ENCODE measurements at regions not wholly inside any gene's neighbourhood (a gene's known extent, or its start where the extent isn't known, plus 50 kb on each side); places are given as distances from the start of the nearest gene placed in this dataset.

DNA sequence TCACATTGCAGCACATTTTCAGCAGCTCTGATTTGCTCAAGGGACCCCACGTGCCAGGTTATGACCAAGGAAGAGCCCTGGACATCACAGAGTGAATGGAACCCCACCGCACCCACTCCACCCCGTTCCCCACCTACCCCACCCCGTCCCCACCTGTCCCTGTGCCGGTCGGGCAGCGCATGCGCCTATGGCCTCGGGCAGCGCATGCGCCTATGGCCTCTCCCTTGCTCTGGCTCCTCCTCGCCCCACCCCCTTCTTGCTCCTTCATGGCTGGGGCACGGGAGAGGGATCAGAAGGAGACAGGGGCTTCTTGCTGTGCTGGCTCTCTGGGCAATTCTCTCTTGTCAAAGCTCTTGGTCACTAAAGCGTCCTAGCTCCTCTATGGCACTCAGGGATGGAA is 371.8 kb upstream of the HS6ST1 start:
- Histone ChIP-seq H3K4me3 (replicated peaks in 1 of 4; ENCODE audit: control extremely low read depth in 1 of 4, insufficient read depth in 1 of 4, low read depth in 3 of 4, low read length in 4 of 4) (no peak overlapping the region), H3K36me3 (ENCODE audit: control insufficient read depth, insufficient read depth, low read length) (no peaks in the 10 kb centered on the region), H3K27me3 (ENCODE audit: control insufficient read depth, insufficient read depth, low read length) (no peaks in the 10 kb centered on the region), H2AFZ (ENCODE audit: low read length) (no peak overlapping the region), H3K27ac (ENCODE audit: insufficient read depth, low read length) (no peak overlapping the region), H3K9ac (ENCODE audit: insufficient read depth, low read length) (no peak overlapping the region), H3K79me2 (ENCODE audit: control insufficient read depth, insufficient read depth, low read length) (no peaks in the 10 kb centered on the region), H3K4me2 (ENCODE audit: extremely low read depth, insufficient read depth, low read length) (no peak overlapping the region), H3K4me1 (ENCODE audit: control insufficient read depth, extremely low read depth, insufficient read depth, low read length) (no peaks in the 10 kb centered on the region), H4K20me1 (ENCODE audit: control insufficient read depth, extremely low read depth, insufficient read depth, low read length) (no peaks in the 10 kb centered on the region), H3K9me3 (ENCODE audit: control insufficient read depth, insufficient read depth, low read depth, low read length) (no peaks in the 10 kb centered on the region)
- no peak for DNase-seq (ENCODE audit: low read depth in 2 of 2)
- TF ChIP-seq EZH2 (IDR thresholded peaks at IDR 0.05; ENCODE audit: low read length, missing control alignments) = no peak
- TF ChIP-seq, protein P1, sequence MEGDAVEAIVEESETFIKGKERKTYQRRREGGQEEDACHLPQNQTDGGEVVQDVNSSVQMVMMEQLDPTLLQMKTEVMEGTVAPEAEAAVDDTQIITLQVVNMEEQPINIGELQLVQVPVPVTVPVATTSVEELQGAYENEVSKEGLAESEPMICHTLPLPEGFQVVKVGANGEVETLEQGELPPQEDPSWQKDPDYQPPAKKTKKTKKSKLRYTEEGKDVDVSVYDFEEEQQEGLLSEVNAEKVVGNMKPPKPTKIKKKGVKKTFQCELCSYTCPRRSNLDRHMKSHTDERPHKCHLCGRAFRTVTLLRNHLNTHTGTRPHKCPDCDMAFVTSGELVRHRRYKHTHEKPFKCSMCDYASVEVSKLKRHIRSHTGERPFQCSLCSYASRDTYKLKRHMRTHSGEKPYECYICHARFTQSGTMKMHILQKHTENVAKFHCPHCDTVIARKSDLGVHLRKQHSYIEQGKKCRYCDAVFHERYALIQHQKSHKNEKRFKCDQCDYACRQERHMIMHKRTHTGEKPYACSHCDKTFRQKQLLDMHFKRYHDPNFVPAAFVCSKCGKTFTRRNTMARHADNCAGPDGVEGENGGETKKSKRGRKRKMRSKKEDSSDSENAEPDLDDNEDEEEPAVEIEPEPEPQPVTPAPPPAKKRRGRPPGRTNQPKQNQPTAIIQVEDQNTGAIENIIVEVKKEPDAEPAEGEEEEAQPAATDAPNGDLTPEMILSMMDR (conservative IDR thresholded peaks at IDR 0.05 in 1 of 2, IDR thresholded peaks at IDR 0.05 in 1 of 2; ENCODE audit: low read depth in 1 of 2, low read length in 2 of 2) = no peak

DNA sequence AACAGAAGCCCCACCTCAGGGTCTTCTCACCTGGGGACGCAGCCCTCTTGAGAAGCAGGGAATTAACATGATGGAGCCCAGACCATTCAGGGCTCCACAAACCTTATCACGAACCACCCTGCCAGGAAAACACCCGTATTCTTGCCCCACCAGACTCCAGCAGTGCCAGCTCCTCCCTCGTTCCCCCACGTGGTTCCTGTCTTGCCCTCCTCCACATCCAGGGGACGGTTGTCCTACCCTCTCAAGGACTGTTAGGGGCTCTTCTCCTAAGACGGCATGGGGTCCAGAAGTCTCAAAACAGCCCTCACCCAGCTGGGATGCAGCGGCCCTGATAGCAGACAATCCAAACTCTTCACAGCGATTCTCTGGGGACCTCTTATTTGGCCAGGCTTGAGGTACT is 372.2 kb upstream of the HS6ST1 start:
- Histone ChIP-seq H3K27ac (ENCODE audit: insufficient read depth, low read length) (no peak overlapping the region), H3K36me3 (ENCODE audit: control insufficient read depth, insufficient read depth, low read length) (no peaks in the 10 kb centered on the region), H3K9me3 (ENCODE audit: control insufficient read depth, insufficient read depth, low read depth, low read length) (no peaks in the 10 kb centered on the region), H3K79me2 (ENCODE audit: control insufficient read depth, insufficient read depth, low read length) (no peaks in the 10 kb centered on the region), H3K27me3 (ENCODE audit: control insufficient read depth, insufficient read depth, low read length) (no peaks in the 10 kb centered on the region), H2AFZ (ENCODE audit: low read length) (no peak overlapping the region), H3K4me3 (replicated peaks in 1 of 4; ENCODE audit: control extremely low read depth in 1 of 4, insufficient read depth in 1 of 4, low read depth in 3 of 4, low read length in 4 of 4) (no peak overlapping the region), H3K4me1 (ENCODE audit: control insufficient read depth, extremely low read depth, insufficient read depth, low read length) (no peaks in the 10 kb centered on the region), H3K9ac (ENCODE audit: insufficient read depth, low read length) (no peak overlapping the region), H4K20me1 (ENCODE audit: control insufficient read depth, extremely low read depth, insufficient read depth, low read length) (no peaks in the 10 kb centered on the region), H3K4me2 (ENCODE audit: extremely low read depth, insufficient read depth, low read length) (no peak overlapping the region)
- TF ChIP-seq, protein P1 (conservative IDR thresholded peaks at IDR 0.05 in 1 of 2, IDR thresholded peaks at IDR 0.05 in 1 of 2; ENCODE audit: low read depth in 1 of 2, low read length in 2 of 2) = no peak
- no peak for TF ChIP-seq EZH2 (IDR thresholded peaks at IDR 0.05; ENCODE audit: low read length, missing control alignments)
- no peak for DNase-seq (ENCODE audit: low read depth in 2 of 2)

DNA sequence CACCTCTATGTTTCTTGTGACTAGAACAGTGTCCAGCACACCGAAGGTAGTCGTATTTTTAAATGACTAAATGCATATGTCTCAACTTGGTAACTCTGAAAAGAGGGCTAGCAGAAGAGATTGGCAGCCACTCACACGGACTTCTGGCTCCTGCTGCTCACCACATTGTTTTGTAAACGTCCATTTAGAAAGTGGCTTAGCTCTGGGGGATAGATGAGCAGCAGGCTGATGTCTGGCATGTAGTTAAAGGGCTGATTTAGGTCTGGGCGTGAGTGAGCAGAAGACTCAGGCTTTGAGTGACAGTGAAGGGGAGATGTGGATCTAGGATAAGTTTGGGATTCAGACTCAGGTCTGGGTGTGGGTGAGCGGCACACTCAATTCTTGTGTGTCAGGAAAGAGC is 372.9 kb upstream of the HS6ST1 start:
- Histone ChIP-seq H3K79me2 (ENCODE audit: control insufficient read depth, insufficient read depth, low read length) (no peaks in the 10 kb centered on the region), H3K9me3 (ENCODE audit: control insufficient read depth, insufficient read depth, low read depth, low read length) (no peaks in the 10 kb centered on the region), H3K4me1 (ENCODE audit: control insufficient read depth, extremely low read depth, insufficient read depth, low read length) (no peaks in the 10 kb centered on the region), H3K27ac (ENCODE audit: insufficient read depth, low read length) (no peak overlapping the region), H3K36me3 (ENCODE audit: control insufficient read depth, insufficient read depth, low read length) (no peaks in the 10 kb centered on the region), H3K4me3 (replicated peaks in 1 of 4; ENCODE audit: control extremely low read depth in 1 of 4, insufficient read depth in 1 of 4, low read depth in 3 of 4, low read length in 4 of 4) (no peak overlapping the region), H3K9ac (ENCODE audit: insufficient read depth, low read length) (no peak overlapping the region), H4K20me1 (ENCODE audit: control insufficient read depth, extremely low read depth, insufficient read depth, low read length) (no peaks in the 10 kb centered on the region), H3K27me3 (ENCODE audit: control insufficient read depth, insufficient read depth, low read length) (no peaks in the 10 kb centered on the region), H2AFZ (ENCODE audit: low read length) (no peak overlapping the region), H3K4me2 (ENCODE audit: extremely low read depth, insufficient read depth, low read length) (no peak overlapping the region)
- DNase-seq (ENCODE audit: low read depth in 2 of 2) = no peak
- TF ChIP-seq, protein P1 (conservative IDR thresholded peaks at IDR 0.05 in 1 of 2, IDR thresholded peaks at IDR 0.05 in 1 of 2; ENCODE audit: low read depth in 1 of 2, low read length in 2 of 2) = no peak
- no peak for TF ChIP-seq EZH2 (IDR thresholded peaks at IDR 0.05; ENCODE audit: low read length, missing control alignments)
